ENCODE measurements at regions not wholly inside any gene's neighbourhood (a gene's known extent, or its start where the extent isn't known, plus 50 kb on each side); places are given as distances from the start of the nearest gene placed in this dataset.

GRCh38 chr1:87510540-87510939 is 181.9 kb downstream of the LMO4 start:
- no peak for DNase-seq

- DNase-seq: no peak
Measured at GRCh38 chr1:87511449-87511848, 182.8 kb downstream of the LMO4 start.

GRCh38 chr1:87512431-87512830 is 183.8 kb downstream of the LMO4 start:
- DNase-seq: no peak

- no peak for DNase-seq
Measured at GRCh38 chr1:87513255-87513654, 184.6 kb downstream of the LMO4 start.

- DNase-seq: no peak
Measured at GRCh38 chr1:87513966-87514660, 185.4 kb downstream of the LMO4 start.

GRCh38 chr1:87515781-87516180 is 187.1 kb downstream of the LMO4 start:
- no peak for DNase-seq

- DNase-seq: no peak
Measured at GRCh38 chr1:87518794-87519193, 190.1 kb downstream of the LMO4 start.

GRCh38 chr1:87521452-87521851 is 192.8 kb downstream of the LMO4 start:
- no peak for DNase-seq

GRCh38 chr1:87523466-87523865 is 194.8 kb downstream of the LMO4 start:
- DNase-seq: no peak

GRCh38 chr1:87524021-87524754 is 195.5 kb downstream of the LMO4 start:
- no peak for DNase-seq

- no peak for DNase-seq
Measured at GRCh38 chr1:87528754-87529517, 200.3 kb downstream of the LMO4 start.

GRCh38 chr1:87530042-87530807 is 201.5 kb downstream of the LMO4 start:
- no peak for DNase-seq

- no peak for DNase-seq
Measured at GRCh38 chr1:87535551-87535950, 206.9 kb downstream of the LMO4 start.

- no peak for DNase-seq
Measured at GRCh38 chr1:87539147-87539546, 210.5 kb downstream of the LMO4 start.

GRCh38 chr1:87542697-87543096 is 214.0 kb downstream of the LMO4 start:
- no peak for DNase-seq

GRCh38 chr1:87549738-87550137 is 221.1 kb downstream of the LMO4 start:
- DNase-seq: no peak

- DNase-seq: no peak
Measured at GRCh38 chr1:87553511-87553910, 224.8 kb downstream of the LMO4 start.

GRCh38 chr1:87555366-87555765 is 226.7 kb downstream of the LMO4 start:
- no peak for DNase-seq

- DNase-seq: no peak
Measured at GRCh38 chr1:87556326-87556725, 227.6 kb downstream of the LMO4 start.

GRCh38 chr1:87558921-87559320 is 230.2 kb downstream of the LMO4 start:
- DNase-seq: no peak

GRCh38 chr1:87560137-87560536 is 231.5 kb downstream of the LMO4 start:
- DNase-seq: no peak

GRCh38 chr1:87560601-87561360 is 232.1 kb downstream of the LMO4 start:
- DNase-seq: no peak
